CD4-positive, alpha-beta memory T cell (primary cell): ENCODE measurements at regions not wholly inside any gene's neighbourhood (a gene's known extent, or its start where the extent isn't known, plus 50 kb on each side); places are given as distances from the start of the nearest gene placed in this dataset.

Source experiments
- CTCF ChIA-PET: fragments of 350-600 bp; sonication (Branson Sonifier 250); formaldehyde crosslinking; loops from one replicate; lab custom pipeline; 2021; ENCODE audit warnings: inconsistent platforms; ENCODE audit not compliant: partially characterized antibody; lab: Charles Lee
- POLR2A ChIA-PET: fragments of 350-600 bp; sonication (Branson Sonifier 250); formaldehyde crosslinking; loops from one replicate; lab custom pipeline; 2021; ENCODE audit not compliant: partially characterized antibody; lab: Charles Lee
- DNase-seq, 5 donors: peaks; one replicate each; pipeline versions ENCODE4 v3.0.0 to v3.0.0-alpha.2; 2020 to 2022; ENCODE audit warnings: mixed read lengths in 1 of 5
- H3K27ac ChIP-seq: one replicate; pipeline ENCODE4 v1.7.0; 2013; ENCODE audit warnings: low read depth, low read length
- H3K27me3 ChIP-seq: 2 replicates; pipeline ENCODE4 v1.7.0; 2013; ENCODE audit warnings: mild to moderate bottlenecking, low read length, moderate library complexity; ENCODE audit not compliant: insufficient read depth
- H3K36me3 ChIP-seq: 2 replicates; pipeline ENCODE4 v1.7.0; 2013; ENCODE audit warnings: mild to moderate bottlenecking, low read length, moderate library complexity; ENCODE audit not compliant: insufficient read depth
- H3K4me1 ChIP-seq: 2 replicates; pipeline ENCODE4 v1.7.0; 2013; ENCODE audit warnings: mild to moderate bottlenecking, low read length, moderate library complexity; ENCODE audit not compliant: insufficient read depth
- H3K4me3 ChIP-seq, 2 donors: one replicate each; pipeline ENCODE4 v1.7.0; 2013; ENCODE audit warnings: low read length in 2 of 2, mild to moderate bottlenecking in 1 of 2
- H3K9me3 ChIP-seq, 2 donors: one replicate each; pipeline ENCODE4 v1.7.0; 2013; ENCODE audit warnings: low read length in 2 of 2, control low read depth in 1 of 2; ENCODE audit not compliant: control insufficient read depth in 1 of 2
- H3K27ac Mint-ChIP-seq, 7 donors: one replicate each; pipeline ENCODE4 v1.8.0; 2020 to 2021; ENCODE audit warnings: mixed read lengths in 7 of 7, mild to moderate bottlenecking in 6 of 7, inconsistent platforms in 3 of 7, moderate library complexity in 3 of 7
- H3K27me3 Mint-ChIP-seq, 2 donors: one replicate each; pipeline ENCODE4 v1.8.0; 2020 to 2021; ENCODE audit warnings: mixed read lengths in 2 of 2
- H3K36me3 Mint-ChIP-seq, 2 donors: one replicate each; pipeline ENCODE4 v1.8.0; 2020 to 2021; ENCODE audit warnings: mixed read lengths in 2 of 2, inconsistent platforms in 1 of 2, mild to moderate bottlenecking in 1 of 2
- H3K4me1 Mint-ChIP-seq, 4 donors: one replicate each; pipeline ENCODE4 v1.8.0; 2020 to 2021; ENCODE audit warnings: mixed read lengths in 4 of 4, mild to moderate bottlenecking in 1 of 4
- H3K4me3 Mint-ChIP-seq, 8 donors: one replicate each; pipeline ENCODE4 v1.8.0; 2020 to 2021; ENCODE audit warnings: mixed read lengths in 8 of 8, mild to moderate bottlenecking in 7 of 8, moderate library complexity in 6 of 8, inconsistent platforms in 3 of 8
- H3K9me3 Mint-ChIP-seq, 8 donors: one replicate each; pipeline ENCODE4 v1.8.0; 2020 to 2021; ENCODE audit warnings: mixed read lengths in 8 of 8, mild to moderate bottlenecking in 5 of 8, inconsistent platforms in 3 of 8, moderate library complexity in 1 of 8
- intact Hi-C: fragments of 100-400 bp; cut with micrococcal nuclease; formaldehyde crosslinking; loops from one replicate; pipeline ENCODE4 v1.15.1; 2023

DNA sequence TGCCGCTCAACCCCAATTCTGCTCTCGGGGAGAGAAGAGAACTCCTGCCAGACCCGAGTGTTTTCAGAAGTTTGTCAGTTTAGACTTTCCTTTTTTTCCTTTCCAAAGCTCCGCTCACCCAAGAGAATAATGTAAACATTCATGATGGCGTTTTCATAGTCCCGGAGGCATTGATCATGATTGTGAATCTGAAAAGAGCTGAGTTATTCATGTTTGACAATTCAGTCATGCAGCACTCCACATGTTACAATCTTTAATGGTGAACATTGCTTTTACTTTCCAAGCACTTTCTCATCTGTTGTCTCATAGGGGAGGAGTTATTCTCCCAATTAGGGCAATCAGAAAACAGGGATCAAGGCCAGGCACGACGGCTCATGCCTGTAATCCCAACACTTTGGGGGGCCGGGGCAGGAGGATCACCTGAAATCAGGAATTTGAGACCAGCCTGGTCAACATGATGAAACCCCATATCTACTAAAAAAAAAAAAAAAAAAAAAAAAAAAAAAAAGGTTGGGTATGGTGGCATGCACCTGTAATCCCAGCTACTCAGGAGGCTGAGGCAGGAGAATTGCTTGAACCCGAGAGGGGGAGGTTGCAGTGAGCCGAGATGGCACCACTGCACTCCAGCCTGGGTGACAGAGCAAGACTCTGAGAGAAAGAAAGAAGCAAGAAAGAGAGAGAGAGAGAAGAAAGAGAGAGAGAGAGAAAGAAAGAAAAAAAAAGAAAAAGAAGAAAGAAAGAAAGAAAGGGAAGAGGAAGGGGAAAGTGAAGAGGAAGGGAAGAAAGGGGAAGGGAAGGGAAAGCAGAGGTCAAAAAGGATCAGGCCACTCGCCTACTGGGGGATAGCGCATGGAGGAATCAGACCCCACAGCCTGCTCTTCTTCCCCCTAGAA is 70.0 kb upstream of the TNRC6C start:
- ChIA-PET POLR2A (interaction anchor here (1.0 to 3.5 kb wide), 10 partner anchors 11 to 243 kb away, joined by 4 to 97 read pairs (median 12); partner anchors contain the start of gene TNRC6C), CTCF (interaction anchor here (1.0 to 1.2 kb wide), 2 partner anchors 42 to 70 kb away, joined by 3 to 4 read pairs; partner anchors contain the start of gene TNRC6C)
- Histone ChIP-seq H3K4me1 (peaks cover 39% of the 10 kb centered on the region), H3K36me3 (no peaks in the 10 kb centered on the region), H3K27ac (peak overlapping the region; percentile 95), H3K4me3 (peak overlapping the region; percentile 67 to 86), H3K9me3 (no peaks in the 10 kb centered on the region), H3K27me3 (no peaks in the 10 kb centered on the region)
- Mint-ChIP-seq H3K9me3 (no peaks in the 10 kb centered on the region), H3K27me3 (no peaks in the 10 kb centered on the region), H3K4me1 (peaks cover 42 to 47% (median 46%) of the 10 kb centered on the region in 4 donors), H3K36me3 (no peaks in the 10 kb centered on the region), H3K27ac (peak overlapping the region; percentile 93 to 100 (median 99)), H3K4me3 (peak overlapping the region; percentile 91 to 96 (median 93))
- DNase-seq, result no peak
- intact Hi-C loops, result loop anchor here (1.0 to 10.0 kb wide), 4 partner anchors 45 to 224 kb away; partner anchors contain the start of gene TNRC6C

DNA sequence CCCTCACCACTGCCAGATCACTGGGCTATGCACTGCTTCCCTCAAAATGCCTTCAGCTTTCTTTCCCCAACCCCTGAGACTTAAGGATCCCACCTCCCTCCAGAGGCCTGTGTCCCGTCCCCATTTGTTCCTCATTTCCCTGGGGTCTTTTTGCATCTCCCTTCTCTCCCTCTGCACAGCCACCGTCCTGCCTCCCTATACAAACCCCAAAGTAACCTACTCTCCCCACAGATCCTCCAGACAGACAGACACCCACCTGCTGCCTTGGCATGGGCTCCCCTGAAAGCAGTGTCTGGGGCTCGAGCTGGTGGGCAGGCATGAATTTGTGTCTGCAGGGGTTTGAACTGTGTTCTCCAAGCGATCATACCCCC is 69.4 kb upstream of the TNRC6C start:
- intact Hi-C loops, result loop anchor here (10.0 kb wide), 1 partner anchor 224 kb away; no protein-coding TSS in a partner anchor
- Mint-ChIP-seq H3K4me1 (peaks cover 38 to 45% (median 40%) of the 10 kb centered on the region in 4 donors), H3K36me3 (no peaks in the 10 kb centered on the region), H3K27me3 (no peaks in the 10 kb centered on the region), H3K4me3 (peak overlapping the region in 3 of 8 donors; percentile 29 to 36 (median 32)), H3K27ac (peak overlapping the region in 6 of 7 donors; percentile 29 to 99 (median 56)), H3K9me3 (no peaks in the 10 kb centered on the region)
- CTCF ChIA-PET, result no interaction called here
- Histone ChIP-seq H3K4me3 (no peak overlapping the region), H3K4me1 (peaks cover 32% of the 10 kb centered on the region), H3K36me3 (no peaks in the 10 kb centered on the region), H3K27ac (no peak overlapping the region), H3K9me3 (no peaks in the 10 kb centered on the region), H3K27me3 (no peaks in the 10 kb centered on the region)
- no peak for DNase-seq
- POLR2A ChIA-PET, result interaction anchor here (2.0 to 2.5 kb wide), 2 partner anchors 20 to 68 kb away, joined by 12 to 13 read pairs; partner anchors contain the start of gene TNRC6C

GRCh38 chr17:77889866-77890760 is 68.4 kb upstream of the TNRC6C start:
- Mint-ChIP-seq H3K4me3 (no peak overlapping the region), H3K4me1 (peaks cover 28 to 35% (median 31%) of the 10 kb centered on the region in 4 donors), H3K36me3 (no peaks in the 10 kb centered on the region), H3K9me3 (no peaks in the 10 kb centered on the region), H3K27ac (peak overlapping the region in 2 of 7 donors; percentile 47 to 93), H3K27me3 (no peaks in the 10 kb centered on the region)
- ChIA-PET POLR2A (interaction anchor here (0.6 to 2.0 kb wide), 3 partner anchors 8 to 73 kb away, joined by 3 to 13 read pairs (median 3); partner anchors contain the start of gene TNRC6C), CTCF (no interaction called here)
- intact Hi-C loops, result loop anchor here (10.0 kb wide), 1 partner anchor 225 kb away; no protein-coding TSS in a partner anchor
- DNase-seq, result peak in 1 of 5 donors; percentile 33
- Histone ChIP-seq H3K27me3 (no peaks in the 10 kb centered on the region), H3K4me3 (no peak overlapping the region), H3K36me3 (no peaks in the 10 kb centered on the region), H3K4me1 (peaks cover 23% of the 10 kb centered on the region), H3K27ac (no peak overlapping the region), H3K9me3 (no peaks in the 10 kb centered on the region)

DNA sequence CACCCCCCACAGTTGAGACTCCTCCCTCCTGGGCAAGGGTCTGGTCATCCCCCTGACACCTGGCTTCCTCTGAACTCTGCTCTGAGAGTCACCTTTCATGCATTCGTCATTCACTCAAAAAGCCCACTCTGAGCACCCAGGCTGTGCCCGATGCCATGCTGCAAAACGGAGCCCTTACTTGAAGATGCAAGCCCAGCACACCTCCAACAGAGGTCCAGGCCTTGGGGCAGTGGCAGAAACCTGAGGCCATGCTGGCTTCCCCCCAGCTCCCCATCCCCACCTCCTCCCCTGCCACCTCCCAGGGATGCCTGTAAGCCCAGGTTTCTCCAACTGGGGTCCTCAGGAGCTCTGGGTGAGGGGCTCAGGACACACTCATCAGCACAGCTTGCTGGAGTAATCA is 67.7 kb upstream of the TNRC6C start:
- CTCF ChIA-PET, result no interaction called here
- H3K27ac Mint-ChIP-seq, result no peak overlapping the region
- POLR2A ChIA-PET, result interaction anchor here (0.6 to 2.0 kb wide), 3 partner anchors 8 to 73 kb away, joined by 3 to 13 read pairs (median 3); partner anchors contain the start of gene TNRC6C

DNA sequence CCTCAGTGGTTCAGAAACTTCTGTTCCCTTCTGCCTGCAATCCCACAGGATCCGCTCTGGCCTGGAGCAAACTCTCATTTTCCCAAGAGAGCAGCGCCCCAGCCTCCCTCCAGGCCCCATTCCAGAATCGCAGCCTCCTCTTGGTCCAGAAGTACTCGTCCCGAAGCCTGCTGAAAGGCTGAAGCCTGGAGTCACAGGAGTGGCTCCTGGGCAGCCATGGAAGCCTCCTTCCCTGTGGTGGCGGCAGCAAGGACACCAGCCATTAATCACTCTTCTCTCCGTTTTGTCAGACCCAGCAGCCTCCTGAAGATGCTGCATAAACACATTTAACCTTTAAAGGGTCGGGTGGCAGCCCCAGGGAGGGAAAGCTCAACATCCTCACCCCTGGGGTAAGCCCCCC is 66.9 kb upstream of the TNRC6C start:
- Mint-ChIP-seq H3K27me3 (no peaks in the 10 kb centered on the region), H3K4me3 (no peak overlapping the region), H3K36me3 (no peaks in the 10 kb centered on the region), H3K9me3 (no peaks in the 10 kb centered on the region), H3K4me1 (peaks cover 19 to 25% (median 22%) of the 10 kb centered on the region in 4 donors), H3K27ac (peak overlapping the region in 1 of 7 donors; percentile 22)
- POLR2A ChIA-PET, result no interaction called here
- intact Hi-C loops, result no loop called here
- no peak overlapping the region for H3K27ac ChIP-seq
- H3K4me3 ChIP-seq, result no peak overlapping the region
- H3K27me3 ChIP-seq, result no peaks in the 10 kb centered on the region
- CTCF ChIA-PET, result no interaction called here
- H3K9me3 ChIP-seq, result no peaks in the 10 kb centered on the region
- DNase-seq, result no peak
- peaks cover 16% of the 10 kb centered on the region for H3K4me1 ChIP-seq
- H3K36me3 ChIP-seq, result no peaks in the 10 kb centered on the region

More for the DNA sequence above, 67.7 kb upstream of the TNRC6C start:
- Histone ChIP-seq H3K27me3 (no peaks in the 10 kb centered on the region), H3K36me3 (no peaks in the 10 kb centered on the region), H3K27ac (no peak overlapping the region), H3K4me1 (peaks cover 23% of the 10 kb centered on the region), H3K9me3 (no peaks in the 10 kb centered on the region), H3K4me3 (no peak overlapping the region)
- H3K4me1 Mint-ChIP-seq, result peaks cover 26 to 33% (median 28%) of the 10 kb centered on the region in 4 donors
- H3K36me3 Mint-ChIP-seq, result no peaks in the 10 kb centered on the region
- intact Hi-C loops, result no loop called here
- H3K9me3 Mint-ChIP-seq, result no peaks in the 10 kb centered on the region
- no peak for DNase-seq
- no peak overlapping the region for H3K4me3 Mint-ChIP-seq
- no peaks in the 10 kb centered on the region for H3K27me3 Mint-ChIP-seq

DNA sequence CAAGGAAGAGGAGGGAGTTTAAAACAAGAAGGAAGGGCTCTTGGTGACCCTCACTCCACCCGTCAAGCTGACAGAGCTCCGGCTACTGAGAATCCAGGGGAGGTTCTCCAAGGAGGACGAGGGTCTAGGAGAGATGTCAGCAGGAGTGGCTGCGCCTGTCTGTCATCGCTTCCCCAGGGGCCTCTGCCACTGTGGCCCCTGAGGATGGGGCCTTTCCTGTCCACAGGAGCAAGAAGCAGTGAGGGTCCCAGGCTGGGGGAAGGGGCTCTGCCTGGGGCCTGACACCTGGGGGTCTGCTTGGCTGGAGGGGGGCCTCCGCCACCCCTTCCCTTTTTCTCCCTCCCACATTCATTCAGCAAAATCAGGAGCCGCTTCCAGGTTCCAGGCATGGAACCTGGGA is 66.5 kb upstream of the TNRC6C start:
- Mint-ChIP-seq H3K27ac (no peak overlapping the region), H3K4me3 (no peak overlapping the region), H3K4me1 (peaks cover 15 to 20% (median 18%) of the 10 kb centered on the region in 4 donors), H3K27me3 (no peaks in the 10 kb centered on the region), H3K9me3 (no peaks in the 10 kb centered on the region), H3K36me3 (no peaks in the 10 kb centered on the region)
- H3K4me3 ChIP-seq, result no peak overlapping the region
- intact Hi-C loops, result no loop called here
- POLR2A ChIA-PET, result interaction anchor here (0.6 to 1.2 kb wide), 2 partner anchors 9 to 66 kb away, joined by 3 read pairs; partner anchors contain the start of gene TNRC6C
- H3K27me3 ChIP-seq, result no peaks in the 10 kb centered on the region
- no peak overlapping the region for H3K27ac ChIP-seq
- H3K36me3 ChIP-seq, result no peaks in the 10 kb centered on the region
- H3K9me3 ChIP-seq, result no peaks in the 10 kb centered on the region
- CTCF ChIA-PET, result interaction anchor here (1.1 kb wide), 1 partner anchor 30 kb away, joined by 3 read pairs; no protein-coding TSS in a partner anchor
- peaks cover 12% of the 10 kb centered on the region for H3K4me1 ChIP-seq
- DNase-seq, result no peak
